Stimulated activated CD4-positive, alpha-beta T cell treated with anti-CD3 and anti-CD28 coated beads, TNF-alpha, amount 100 ng/mL, for 48 hours (primary cell): ENCODE measurements at regions not wholly inside any gene's neighbourhood (a gene's known extent, or its start where the extent isn't known, plus 50 kb on each side); places are given as distances from the start of the nearest gene placed in this dataset.

Source experiments
- DNase-seq, 3 donors: peaks; one replicate each; pipeline ENCODE4 v3.0.0-alpha.2; 2020; ENCODE audit warnings: low read depth in 3 of 3

DNA sequence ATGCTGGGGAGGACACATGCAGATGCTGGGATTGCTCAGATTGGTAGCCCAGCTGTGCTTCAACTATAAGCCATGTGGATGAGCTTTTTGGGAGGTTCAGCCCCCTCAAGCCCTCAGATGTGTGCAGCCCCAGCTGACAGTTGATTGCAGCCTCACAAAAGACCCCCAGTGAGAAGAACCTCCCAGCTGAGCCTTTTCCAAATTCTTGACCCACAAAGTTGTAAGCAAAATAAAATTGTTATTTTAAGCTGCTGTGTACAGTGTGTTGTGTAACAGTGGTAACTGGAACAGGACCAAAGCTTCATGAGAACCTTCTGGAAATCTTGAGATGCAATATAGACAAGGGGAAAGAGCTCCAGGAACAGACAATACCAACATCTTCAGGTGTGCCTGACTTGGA, 156.8 kb upstream of the IRX3 start:
- DNase-seq, result no peak

DNA sequence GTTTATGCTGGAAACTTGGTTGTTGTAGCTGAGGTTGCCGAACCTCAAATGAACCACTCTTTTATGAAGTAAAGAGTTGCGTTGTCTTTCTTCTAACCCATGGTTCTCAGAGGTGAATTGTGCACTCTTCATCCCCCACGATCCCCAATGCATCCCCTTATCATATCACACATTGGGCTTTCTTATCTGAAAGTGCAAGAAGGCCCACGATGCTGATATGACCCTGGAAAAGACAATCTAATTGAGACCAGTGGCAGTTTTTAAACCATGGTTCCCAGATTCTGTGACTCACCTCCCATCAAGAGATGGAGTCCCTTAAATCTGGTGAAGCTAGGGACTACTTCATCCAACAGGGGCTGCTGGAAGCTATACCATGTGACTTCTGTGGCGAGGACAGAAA, 156.3 kb upstream of the IRX3 start:
- DNase-seq, result no peak

DNA sequence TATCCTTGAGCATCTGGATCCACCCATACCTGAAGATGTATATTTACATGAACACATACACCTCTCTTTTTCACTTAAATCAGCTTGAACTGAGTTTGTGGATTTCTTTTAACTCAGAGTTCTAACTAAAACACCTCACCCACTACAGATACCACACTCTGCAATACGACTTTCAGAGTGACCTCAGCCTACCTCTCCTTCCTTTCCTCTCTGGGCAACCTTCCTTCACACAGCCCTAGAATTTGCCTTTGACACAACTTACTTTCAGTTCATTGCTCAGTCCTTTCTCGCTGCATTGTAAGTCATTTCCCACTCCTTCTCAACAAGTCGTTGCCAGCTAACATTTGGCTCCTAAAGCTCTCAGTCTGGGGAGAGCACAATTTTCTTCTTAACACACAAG, 151.9 kb upstream of the IRX3 start:
- no peak for DNase-seq

DNA sequence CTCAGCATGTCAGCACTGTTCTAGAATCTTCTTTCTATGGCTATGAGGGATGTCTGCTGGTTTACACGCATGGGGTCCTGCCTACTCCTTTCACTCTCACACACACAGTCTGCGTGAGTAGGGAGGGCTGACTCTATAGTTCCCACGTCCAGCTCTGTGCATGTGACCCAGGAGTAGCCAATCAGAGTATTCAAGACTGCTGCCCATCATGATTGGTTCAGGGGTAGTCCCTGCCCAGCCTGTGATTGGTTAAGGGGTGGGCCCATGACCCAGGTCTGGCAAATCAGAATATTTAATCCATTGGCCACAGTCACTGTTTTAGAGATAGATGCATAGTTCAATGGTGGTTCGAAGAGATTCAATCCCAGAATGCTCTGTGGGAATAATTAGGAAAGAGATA, 151.3 kb upstream of the IRX3 start:
- no peak for DNase-seq

DNA sequence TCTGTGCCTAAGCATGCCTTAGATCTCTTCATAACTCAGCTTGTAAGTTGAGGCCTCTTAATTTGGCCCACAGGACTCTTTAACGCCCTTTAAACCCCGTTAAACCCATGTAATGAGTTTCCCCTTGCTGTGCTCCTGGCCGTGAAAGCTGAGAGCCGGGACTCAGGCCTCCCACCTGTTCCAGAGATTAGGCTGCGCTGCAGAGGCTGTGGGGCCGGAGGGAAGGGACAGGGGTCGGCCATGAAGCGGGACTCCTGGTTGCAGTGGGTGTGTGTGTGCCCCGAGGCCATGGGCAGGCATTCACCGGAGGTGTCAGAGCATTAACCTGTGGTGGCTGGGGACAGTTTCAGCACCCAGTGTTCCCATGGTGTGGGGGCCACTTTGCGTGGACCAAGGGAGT, 150.8 kb upstream of the IRX3 start:
- DNase-seq, result no peak

DNA sequence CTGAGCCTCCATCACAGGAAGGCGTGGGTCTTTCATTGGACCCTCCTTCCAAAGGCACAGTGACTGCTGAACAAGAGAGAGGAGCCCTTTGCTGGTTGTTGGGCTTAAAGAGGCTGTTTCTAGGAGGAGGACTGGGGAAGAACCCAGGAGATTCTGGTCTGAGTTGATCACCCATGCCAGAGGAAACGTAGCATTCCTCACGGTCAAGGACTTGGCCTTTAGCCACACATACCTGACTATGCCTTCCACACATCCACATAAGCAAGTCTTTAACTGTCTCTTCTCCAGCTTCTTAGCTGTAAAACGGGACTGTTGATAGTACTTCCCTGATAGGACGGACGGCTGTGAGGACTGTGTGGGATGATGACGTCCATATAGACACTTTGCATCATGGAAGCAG, 149.8 kb upstream of the IRX3 start:
- no peak for DNase-seq

DNA sequence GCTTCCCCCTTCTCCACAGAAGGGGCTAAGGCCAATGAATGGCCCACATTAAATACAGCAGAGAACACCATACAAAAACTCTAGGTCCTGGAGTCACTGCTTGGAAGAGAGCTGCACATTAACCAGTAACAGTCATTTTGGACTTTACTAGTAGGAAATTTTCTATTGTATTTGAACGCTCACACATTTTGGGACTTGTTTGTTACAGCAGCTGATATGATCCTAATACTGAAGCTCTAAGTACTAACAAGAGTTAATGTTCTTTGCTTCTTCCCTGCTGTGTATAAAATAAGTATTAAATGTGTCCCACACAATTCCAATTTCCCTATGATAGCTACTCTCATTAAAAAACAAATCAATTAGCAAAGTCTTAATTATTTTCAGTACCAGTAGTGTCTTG, 148.3 kb upstream of the IRX3 start:
- no peak for DNase-seq

DNA sequence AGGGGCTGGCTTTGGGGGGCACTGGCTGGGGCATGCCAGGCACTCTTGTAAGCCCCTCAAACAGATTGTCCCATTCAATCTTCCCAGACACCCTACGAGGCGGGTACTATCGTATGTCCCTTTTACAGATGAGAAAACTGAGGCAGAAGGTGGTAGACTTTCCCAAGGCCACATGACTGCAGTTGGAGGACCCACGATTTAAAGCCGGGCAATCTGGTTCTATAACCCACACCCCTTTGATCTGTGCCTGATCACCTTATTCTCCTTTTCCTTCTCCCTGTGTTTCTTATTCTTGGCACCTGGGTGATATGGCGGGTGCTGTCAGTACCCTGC, 146.3 kb upstream of the IRX3 start:
- no peak for DNase-seq

DNA sequence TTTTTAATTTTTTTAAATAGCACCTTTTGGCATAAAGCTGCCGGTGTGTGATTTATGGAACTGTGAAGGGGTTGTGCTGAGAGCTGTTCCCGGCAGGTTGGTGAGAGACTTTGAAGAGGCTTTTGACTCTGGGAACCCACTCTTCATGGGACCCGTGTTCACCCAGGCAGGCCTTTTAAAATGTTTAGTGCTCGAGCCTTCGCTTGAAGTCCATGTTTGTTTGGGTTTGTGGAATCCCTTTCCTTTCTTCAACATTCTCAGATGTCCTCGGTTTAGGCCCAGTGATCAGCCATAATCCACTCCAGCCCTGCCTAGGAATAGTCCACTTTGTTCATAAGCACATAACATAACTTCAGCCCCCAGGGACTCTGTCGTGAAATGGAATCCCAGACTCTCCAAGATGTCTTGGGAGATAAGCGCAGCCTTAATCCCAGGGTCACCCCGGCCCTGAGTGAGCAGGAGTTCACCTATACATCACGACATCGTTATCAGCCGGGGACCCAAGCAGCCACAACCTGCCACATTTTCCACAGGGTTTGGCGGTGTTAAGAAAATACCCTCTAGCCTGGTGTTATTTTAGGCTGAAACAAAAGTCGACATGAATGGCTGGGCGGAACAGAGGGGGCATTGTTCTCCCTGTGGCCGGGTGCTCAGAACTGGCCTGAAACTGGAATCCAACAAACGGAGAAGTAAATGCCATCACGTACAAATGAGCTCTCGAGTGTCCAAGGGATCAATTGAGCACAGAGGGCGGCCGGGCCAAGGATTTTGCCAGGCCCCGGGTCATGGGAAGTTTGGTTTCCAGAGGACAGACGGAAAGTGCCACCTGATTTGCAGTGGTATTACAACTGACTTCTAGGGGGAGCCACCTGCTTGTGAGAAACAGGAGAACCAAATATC, 145.7 kb upstream of the IRX3 start:
- DNase-seq, result no peak

DNA sequence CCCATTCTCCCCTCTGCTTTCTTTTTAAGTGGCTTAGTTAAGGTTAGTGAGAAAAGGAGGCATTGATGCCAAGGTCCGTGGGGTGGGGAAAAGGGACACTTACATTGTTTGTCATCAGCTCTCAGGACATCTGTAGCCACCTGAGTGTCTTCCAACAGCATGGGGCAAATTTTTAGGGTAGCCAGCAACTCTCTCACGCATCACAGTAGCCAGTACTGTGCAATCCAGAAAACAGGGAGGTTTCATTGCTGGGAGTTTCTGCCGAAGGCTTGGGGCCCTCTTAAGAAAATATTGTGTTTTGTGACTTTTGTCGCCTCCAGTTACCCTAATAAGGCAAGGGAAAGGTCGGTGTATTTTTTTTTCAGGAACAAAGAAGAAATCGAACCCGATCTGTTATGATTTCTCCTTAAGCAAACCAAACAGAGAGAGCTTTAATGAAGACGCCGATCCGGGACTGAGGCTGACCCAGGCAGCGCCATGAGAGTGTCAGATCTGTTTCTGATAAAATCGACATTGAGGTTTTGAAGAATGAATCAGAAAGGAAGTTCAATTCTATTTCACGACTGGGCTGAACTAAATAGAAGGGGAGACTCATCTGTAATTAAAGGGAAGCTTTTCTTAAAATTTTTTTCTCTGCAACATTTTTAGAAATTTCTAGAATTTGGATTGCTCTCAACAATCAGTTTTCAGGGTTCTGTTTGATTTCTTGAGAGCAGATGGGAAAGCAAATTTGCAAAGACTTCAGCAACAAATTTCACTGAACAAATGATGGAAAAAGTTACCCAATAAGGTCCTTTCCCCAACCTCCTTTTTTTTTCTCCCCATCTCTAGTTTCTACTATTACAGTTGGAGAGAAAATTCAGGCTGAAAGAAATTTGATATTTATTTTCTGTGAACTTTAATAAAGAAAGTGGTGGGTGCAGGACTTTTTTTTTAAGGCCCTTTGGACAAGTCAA, 144.7 kb upstream of the IRX3 start:
- no peak for DNase-seq

DNA sequence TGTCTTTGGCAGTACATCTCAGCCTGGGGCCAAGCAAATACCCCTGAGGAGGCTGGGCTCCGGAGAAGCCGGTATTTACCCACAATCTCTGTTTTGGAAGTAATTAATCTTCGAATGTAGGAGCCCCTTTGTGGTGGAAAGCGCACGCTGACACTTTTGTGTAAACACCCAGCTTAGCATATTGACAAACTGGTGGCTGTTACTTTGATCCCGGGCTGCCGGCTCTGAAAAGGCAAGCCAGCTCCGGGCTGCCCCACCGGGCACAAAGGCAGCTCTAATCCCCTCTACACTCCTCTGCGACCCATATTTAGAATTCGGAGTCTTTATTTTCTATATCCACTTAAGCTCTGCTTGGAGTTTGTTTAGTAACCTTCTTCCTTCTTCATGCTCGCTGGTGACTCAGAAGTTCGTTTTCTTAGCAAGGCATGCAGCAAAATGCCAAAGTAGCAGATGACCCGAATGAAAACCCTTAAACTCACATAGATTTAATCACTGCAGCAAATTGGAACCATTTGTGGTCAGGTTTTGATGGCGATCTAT, 144.0 kb upstream of the IRX3 start:
- DNase-seq, result no peak

DNA sequence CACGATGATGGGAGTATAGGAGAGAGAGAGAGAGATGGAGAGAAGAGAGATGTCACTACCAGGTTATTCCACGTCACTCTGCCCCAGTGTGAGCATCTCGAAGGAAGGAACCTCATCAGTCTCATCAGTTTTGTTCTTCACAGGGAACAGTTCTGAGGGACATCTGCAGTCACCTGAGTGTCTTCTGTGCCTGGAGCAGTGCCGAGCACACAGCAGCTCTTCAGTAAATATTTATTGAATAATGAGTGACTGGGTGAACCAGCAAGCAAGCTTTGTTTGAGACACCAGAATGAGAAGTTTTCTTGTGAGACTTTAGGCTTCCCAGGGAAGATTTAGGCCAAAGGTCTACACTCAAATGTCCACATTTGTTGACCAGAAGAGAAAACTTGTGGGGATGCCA, 142.4 kb upstream of the IRX3 start:
- DNase-seq, result no peak

DNA sequence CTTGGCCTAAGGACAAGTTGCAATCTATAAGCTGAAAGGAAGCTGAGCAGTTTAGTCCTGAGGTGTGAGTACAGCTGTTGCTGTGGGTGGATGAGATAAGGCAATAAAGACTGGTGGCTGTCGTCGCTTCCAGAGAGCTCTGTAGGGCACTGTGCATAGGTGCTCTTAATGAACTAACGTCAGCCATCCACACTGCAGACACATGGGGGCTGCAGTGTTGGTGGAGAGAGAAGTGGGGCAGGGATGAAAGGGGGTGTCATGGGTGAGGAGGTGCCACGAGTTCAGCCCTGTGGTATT, 139.9 kb upstream of the IRX3 start:
- no peak for DNase-seq

DNA sequence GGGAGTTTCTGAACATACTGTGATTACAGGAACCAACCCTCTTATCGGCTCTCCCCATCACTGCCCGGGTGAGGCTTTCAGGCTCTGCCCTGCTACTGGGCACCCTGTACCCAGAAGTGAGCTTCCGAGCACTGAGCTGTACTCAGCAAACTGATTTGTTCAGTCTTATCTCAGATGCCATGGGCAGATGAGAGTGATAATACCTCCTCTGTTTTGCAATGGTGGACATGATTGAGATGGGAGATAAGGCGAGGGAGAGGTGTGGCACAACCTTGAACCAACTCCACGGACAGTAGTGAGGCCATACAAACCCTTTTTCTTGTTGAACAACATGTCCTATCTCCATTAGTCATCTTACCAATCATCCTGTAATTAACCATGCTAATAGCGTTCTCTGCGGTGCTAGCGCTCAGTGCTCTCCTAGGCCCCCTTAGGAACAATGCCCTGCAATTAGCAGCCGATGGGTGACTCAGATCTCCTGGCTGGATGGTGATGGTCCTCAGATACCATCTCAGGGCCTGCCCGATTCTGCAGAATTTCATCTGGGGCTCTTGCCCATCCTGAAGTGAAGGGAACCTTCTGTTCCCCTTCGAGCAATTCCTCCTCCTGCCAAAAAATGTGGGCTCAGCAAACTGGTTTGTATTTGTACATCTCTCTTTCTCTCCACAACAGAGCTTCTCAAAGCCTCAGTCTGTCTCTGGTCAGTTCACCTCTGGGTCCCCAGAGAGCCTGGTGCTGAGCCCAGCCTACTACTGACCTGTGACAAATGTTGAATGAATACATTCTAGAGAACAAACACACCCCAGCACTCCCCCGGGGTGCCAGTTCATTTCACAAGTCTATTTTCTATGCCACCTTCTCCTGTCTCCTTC, 139.3 kb upstream of the IRX3 start:
- no peak for DNase-seq

DNA sequence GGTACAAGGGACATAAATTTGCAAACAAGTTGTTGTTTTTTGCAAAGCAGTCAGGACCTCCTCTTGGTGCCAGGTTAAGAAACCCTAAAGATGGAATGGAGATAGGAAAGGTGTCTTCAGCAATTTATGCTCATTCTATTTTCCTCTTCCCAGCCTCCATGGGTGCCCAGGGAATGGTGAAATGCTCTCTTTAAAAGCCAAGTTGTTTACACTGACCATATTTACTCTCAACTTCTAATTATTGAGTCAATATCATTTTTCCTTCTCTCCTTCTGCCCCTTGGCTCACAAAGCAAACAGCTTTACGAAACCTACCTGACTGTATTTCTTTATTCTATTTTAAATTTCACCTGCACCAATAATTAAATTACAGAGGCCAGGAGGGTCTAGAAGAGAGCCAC, 138.5 kb upstream of the IRX3 start:
- no peak for DNase-seq

DNA sequence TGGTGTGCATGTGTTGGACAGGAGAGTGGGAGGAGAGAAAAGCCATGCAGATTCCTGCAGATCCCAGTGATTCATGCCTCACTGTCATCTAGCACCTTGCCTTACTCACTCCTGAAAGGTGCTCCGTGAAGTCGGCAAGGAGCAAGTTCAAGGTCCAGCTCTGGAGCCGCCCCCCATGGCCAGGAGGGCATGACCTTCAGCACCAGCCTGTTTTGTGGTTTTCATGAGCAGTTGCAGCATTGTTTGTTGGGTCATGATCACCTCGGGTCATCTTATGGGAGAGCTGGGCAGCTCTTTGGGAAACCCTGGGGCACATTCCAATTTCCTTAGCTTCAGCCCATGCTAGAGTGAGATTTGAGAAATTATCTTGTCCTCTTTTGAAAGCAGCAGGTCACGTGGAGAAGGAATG, 137.5 kb upstream of the IRX3 start:
- DNase-seq, result no peak

DNA sequence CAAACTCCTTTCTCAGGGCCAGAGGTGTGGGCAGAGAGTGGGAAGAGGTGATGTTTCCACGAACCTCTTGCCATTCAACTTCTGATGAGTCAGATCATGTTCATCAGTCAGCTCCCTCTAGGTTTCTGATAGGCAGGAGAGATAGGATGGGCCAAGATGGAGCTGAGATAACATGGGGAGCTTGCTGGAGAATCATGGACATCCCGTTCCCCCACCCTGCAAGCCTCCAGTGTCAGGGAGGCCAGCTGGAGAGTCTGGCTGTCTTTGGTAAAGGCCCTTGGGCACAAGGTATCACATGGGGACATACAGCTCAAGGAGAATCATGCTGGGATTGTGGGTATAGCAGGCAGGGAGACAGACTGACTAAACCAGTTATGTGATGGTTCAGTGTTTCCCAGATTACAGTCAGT, 136.0 kb upstream of the IRX3 start:
- DNase-seq, result no peak

DNA sequence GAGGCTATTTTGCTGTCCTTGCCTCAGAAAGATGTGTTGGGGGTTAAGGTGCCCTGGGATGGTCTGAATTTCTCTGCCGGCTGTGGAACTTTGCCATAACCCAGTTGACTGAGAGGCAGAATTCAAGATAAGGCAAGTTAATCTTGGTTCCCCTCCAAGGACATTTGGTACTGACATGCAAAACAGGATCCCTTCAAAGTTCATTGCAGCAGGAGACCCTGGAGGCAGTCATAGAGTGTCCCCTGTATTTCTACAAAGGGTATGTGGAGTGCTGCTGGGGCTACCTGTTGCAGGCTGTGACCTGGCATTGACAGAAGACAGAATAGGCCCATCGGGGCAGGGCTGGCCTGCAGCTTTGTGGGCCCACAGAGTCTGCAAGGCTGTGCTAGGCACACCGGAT, 135.6 kb upstream of the IRX3 start:
- no peak for DNase-seq

DNA sequence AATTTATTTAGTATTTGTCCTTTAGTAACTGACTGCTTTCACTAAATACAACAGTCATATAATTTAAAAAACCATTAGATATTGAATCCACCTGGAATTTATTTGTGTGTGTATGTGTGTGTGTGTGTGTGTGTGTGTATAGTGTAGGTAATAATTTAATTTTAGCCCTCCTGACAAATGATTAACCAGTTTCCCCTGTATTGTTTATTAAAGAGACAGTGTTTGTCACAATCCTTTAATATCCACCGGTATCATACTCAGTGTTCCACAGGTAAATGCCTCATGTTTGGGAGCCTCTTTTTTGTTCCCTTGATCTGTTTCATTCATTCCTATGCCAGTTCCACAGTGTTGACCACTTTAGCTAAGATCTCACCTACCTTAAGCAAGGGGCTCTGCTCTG, 134.6 kb upstream of the IRX3 start:
- no peak for DNase-seq

DNA sequence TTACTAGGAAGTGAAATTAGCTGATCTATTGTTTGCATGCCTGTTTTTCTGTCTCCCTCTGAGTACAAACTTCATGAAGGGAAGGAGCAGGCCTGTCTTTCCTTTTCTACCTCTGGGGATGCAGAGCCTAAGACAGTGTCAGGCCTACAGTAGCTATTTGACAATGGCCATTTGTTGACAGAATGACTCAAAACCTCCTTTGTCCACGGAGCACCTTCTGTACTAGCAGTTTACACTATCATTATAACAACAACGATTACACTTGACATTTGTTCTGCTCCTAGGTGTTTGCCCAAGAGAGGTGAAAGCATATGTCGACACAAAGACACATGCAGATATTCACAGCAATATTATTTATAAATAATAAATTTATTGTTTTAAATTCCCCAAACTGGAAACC, 132.3 kb upstream of the IRX3 start:
- DNase-seq, result no peak

DNA sequence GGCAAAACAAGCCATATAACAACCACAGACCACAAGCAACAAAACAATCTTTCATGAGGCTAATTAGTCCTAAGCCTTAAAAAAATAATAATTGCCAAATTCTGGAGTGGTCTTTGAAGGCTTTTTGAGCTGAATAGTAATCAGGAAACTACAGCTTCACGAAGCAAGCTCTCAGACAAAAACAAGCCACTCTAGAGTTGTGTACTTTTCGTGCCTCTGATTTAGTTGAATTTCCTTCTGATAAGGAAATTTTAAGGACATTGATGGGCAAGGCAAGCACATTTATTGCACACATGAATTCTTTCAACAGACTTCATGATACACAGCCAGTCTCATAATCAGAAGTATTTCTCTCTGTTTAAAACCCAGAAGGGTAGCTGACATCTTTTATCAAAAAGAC, 130.8 kb upstream of the IRX3 start:
- no peak for DNase-seq

DNA sequence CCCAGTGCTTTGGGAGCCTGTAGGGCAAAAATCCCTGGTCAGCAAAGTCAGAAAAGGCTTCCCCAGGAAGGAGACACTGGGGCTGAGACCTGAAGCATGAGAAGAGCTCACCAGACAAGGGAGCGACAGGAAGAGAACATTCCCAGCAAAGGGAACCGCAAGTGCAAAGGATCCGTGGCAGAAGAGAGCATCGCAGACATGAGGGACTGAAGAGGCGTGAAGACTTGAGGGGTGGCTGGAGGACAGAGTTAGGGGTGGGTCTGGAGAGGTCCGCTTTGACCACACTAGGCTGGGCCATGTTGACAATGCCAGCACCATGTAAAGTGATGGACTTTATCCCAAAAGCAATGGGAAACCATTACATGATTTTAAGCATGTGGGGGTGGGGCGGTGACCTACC, 128.1 kb upstream of the IRX3 start:
- no peak for DNase-seq
